Suprapubic skin (tissue), 4 donors: ENCODE measurements at regions not wholly inside any gene's neighbourhood (a gene's known extent, or its start where the extent isn't known, plus 50 kb on each side); places are given as distances from the start of the nearest gene placed in this dataset.

Experiments
- DNase-seq, 2 donors: peaks; one replicate each; pipeline ENCODE4 v3.0.0-alpha.2; 2019; ENCODE audit warnings: low spot score in 2 of 2
- H3K27ac ChIP-seq: fragments of 200-600 bp; sonication (generic); one replicate; pipeline ENCODE4 v1.5.1; 2019
- H3K27me3 ChIP-seq: fragments of 200-600 bp; sonication (generic); one replicate; pipeline ENCODE4 v1.5.1; 2019
- H3K36me3 ChIP-seq: fragments of 200-600 bp; sonication (generic); one replicate; pipeline ENCODE4 v1.5.1; 2019
- H3K4me1 ChIP-seq: fragments of 200-600 bp; sonication (generic); one replicate; pipeline ENCODE4 v1.5.1; 2019
- H3K4me3 ChIP-seq: fragments of 200-600 bp; sonication (generic); one replicate; pipeline ENCODE4 v1.5.1; 2019; ENCODE audit warnings: mild to moderate bottlenecking
- H3K9me3 ChIP-seq: fragments of 200-600 bp; sonication (generic); one replicate; pipeline ENCODE4 v1.5.1; 2019
- EP300 ChIP-seq: sonication (generic); formaldehyde crosslinking; IDR thresholded peaks from one replicate; pipeline ENCODE4 v1.6.1; 2017; ENCODE audit warnings: antibody characterized with exemption
- POLR2A ChIP-seq, 2 donors: fragments of 450-650 bp; IDR thresholded peaks; one replicate each; pipeline ENCODE4 v1.6.1; 2017; ENCODE audit warnings: antibody characterized with exemption in 2 of 2, mild to moderate bottlenecking in 2 of 2, moderate library complexity in 2 of 2
- POLR2AphosphoS5 ChIP-seq, 3 donors: sonication (generic); formaldehyde crosslinking; IDR thresholded peaks; one replicate each; pipeline ENCODE4 v1.6.1; 2017; ENCODE audit warnings: antibody characterized with exemption in 3 of 3
- WGBS: methylation state at CpG from one replicate; pipeline ENCODE4 v1.1.5; 2018; 5-methylcytosine and 5-hydroxymethylcytosine counted together
- TF ChIP-seq, protein P1 (sequence below), 2 donors: fragments of 200-600 bp in 1 of 2; fragments of 450-650 bp in 1 of 2; sonication (generic) in 1 of 2; IDR thresholded peaks; one replicate each; pipeline ENCODE4 v1.5.1; 2016 to 2019; ENCODE audit warnings: antibody characterized with exemption in 2 of 2, mild to moderate bottlenecking in 1 of 2, moderate library complexity in 1 of 2

DNA sequence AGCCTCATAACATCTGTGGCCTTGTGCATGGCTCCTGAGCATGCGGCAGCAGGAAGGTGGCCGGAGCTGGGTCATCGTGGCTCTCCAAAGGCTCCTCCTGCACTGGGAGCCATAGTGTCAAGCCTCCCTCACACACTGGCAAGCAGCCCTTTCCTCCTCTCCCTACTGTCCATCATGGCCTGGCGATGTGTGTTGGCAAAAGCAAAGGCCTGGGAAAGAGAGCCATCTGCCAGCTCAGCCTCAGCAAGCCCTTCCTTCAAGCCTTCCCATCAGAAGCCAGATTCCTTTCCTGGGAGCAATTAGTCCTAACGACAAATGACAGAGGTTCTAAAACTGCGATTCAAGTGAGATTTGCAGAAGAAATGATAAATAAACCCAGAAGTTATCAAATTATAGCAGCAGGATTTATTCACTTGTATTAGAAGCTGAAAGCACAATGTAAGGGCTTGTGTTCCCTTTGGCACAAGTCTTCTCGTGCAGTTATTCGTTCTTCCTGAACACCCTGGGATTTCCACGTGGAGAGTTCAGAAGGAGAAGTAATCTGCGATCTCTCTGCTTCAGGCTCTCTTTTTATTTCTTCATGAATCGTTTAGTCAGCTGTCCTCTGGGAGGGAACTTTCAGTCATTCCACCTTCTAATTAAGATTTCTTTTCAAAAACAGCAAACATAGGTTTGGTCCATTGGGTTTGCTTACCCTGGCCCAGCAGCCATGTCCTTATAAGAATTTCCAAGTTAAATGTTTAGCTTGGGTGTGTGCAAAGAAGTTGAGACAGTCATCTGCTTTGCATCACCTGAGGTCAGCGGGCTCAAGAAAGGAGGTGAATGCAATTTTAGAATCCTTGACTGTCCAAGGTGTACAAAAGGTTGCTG, 110.3 kb upstream of the TMC3 start:
- TF ChIP-seq POLR2A (IDR thresholded peaks at IDR 0.05) (no peak), EP300 (no peak), POLR2AphosphoS5 (IDR thresholded peaks at IDR 0.05) (no peak)
- TF ChIP-seq, protein P1, sequence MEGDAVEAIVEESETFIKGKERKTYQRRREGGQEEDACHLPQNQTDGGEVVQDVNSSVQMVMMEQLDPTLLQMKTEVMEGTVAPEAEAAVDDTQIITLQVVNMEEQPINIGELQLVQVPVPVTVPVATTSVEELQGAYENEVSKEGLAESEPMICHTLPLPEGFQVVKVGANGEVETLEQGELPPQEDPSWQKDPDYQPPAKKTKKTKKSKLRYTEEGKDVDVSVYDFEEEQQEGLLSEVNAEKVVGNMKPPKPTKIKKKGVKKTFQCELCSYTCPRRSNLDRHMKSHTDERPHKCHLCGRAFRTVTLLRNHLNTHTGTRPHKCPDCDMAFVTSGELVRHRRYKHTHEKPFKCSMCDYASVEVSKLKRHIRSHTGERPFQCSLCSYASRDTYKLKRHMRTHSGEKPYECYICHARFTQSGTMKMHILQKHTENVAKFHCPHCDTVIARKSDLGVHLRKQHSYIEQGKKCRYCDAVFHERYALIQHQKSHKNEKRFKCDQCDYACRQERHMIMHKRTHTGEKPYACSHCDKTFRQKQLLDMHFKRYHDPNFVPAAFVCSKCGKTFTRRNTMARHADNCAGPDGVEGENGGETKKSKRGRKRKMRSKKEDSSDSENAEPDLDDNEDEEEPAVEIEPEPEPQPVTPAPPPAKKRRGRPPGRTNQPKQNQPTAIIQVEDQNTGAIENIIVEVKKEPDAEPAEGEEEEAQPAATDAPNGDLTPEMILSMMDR (IDR thresholded peaks at IDR 0.05): no peak
- DNase-seq: no peak

DNA sequence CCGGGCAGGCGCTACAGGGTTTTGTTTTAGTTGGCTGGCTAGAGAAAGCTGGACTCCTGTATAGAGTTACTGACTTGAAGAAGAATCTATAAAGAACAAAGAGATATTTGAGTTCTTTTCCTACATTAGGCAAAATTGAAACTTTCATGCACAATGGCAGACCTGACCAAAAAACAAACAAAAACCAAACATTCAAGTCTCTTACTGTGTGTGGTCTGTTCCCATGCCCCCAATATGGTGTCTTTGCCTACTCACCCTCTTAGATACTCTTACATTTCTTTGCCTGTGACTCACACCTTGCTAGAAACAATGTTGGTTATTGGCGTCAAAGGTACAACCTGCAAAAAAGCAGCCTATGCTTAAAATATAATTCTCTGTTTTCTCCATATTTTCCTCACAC, 109.5 kb upstream of the TMC3 start:
- Histone ChIP-seq H3K27me3 (no peaks in the 10 kb centered on the region), H3K4me3 (no peak overlapping the region), H3K36me3 (no peaks in the 10 kb centered on the region), H3K9me3 (no peaks in the 10 kb centered on the region), H3K4me1 (peaks cover 8% of the 10 kb centered on the region), H3K27ac (no peak overlapping the region)
- TF ChIP-seq, protein P1 (IDR thresholded peaks at IDR 0.05): no peak
- TF ChIP-seq POLR2AphosphoS5 (IDR thresholded peaks at IDR 0.05) (no peak), EP300 (no peak), POLR2A (IDR thresholded peaks at IDR 0.05) (no peak)
- no peak for DNase-seq
- 87% methylated on average over 3 of the region's 3 CpGs for WGBS

More for the DNA sequence above, 110.3 kb upstream of the TMC3 start:
- Histone ChIP-seq H3K4me1 (peaks cover 8% of the 10 kb centered on the region), H3K27ac (no peak overlapping the region), H3K27me3 (no peaks in the 10 kb centered on the region), H3K9me3 (no peaks in the 10 kb centered on the region), H3K4me3 (no peak overlapping the region), H3K36me3 (no peaks in the 10 kb centered on the region)
- 52% methylated on average over 10 of the region's 12 CpGs for WGBS

DNA sequence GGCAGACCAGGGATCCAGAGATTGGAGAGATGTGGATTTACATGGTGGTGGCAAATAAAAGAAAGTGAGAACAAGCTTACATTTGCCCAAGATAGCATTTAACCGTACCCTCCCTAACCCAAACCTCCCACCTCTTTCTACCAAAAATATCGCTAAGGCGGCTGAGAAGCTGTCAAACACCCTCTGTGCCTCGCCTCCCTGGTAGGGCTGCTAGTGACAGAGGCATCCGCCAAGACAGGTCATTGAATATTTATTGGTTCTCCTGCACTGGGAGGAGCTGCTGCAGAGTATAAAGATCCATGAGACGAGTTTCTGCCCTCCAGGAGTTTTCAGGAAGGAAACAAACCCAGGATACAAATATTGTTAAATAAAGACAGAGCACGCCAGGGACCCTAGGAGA, 107.3 kb upstream of the TMC3 start:
- no peaks in the 10 kb centered on the region for H3K36me3 ChIP-seq
- TF ChIP-seq EP300: no peak
- TF ChIP-seq POLR2AphosphoS5 (IDR thresholded peaks at IDR 0.05): no peak
- TF ChIP-seq POLR2A (IDR thresholded peaks at IDR 0.05): no peak
- TF ChIP-seq, protein P1 (IDR thresholded peaks at IDR 0.05): no peak
- no peaks in the 10 kb centered on the region for H3K9me3 ChIP-seq
- 87% methylated on average over 7 of the region's 7 CpGs for WGBS
- H3K27ac ChIP-seq: no peak overlapping the region
- DNase-seq: no peak
- H3K27me3 ChIP-seq: no peaks in the 10 kb centered on the region
- no peak overlapping the region for H3K4me3 ChIP-seq
- H3K4me1 ChIP-seq: peaks cover 8% of the 10 kb centered on the region

DNA sequence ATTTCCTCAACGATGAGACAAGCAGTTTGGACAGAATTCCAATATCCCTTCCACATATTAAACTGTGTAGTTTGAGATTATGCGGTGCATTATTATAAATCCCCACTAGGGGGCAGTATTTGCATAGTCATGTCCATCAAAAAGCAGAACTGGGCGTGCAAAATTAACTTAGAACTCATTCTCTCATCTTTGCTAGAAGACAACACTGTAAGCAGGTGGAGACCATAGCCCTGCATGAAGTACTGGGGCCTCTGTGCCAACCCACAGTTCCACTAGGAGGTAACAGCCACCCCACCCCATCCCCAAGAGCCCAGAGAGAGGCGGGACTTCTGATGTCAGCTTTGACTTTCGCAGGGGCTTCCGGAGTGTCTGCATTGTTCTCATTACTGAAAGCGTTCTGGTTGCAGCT, 106.6 kb upstream of the TMC3 start:
- no peak for DNase-seq
- peaks cover 8% of the 10 kb centered on the region for H3K4me1 ChIP-seq
- 35% methylated on average over 7 of the region's 7 CpGs for WGBS
- H3K4me3 ChIP-seq: no peak overlapping the region
- no peaks in the 10 kb centered on the region for H3K9me3 ChIP-seq
- no peaks in the 10 kb centered on the region for H3K27me3 ChIP-seq
- no peak overlapping the region for H3K27ac ChIP-seq
- TF ChIP-seq, protein P1 (IDR thresholded peaks at IDR 0.05): peak; percentile 71 to 75
- TF ChIP-seq POLR2AphosphoS5 (IDR thresholded peaks at IDR 0.05) (no peak), EP300 (no peak), POLR2A (IDR thresholded peaks at IDR 0.05) (no peak)
- H3K36me3 ChIP-seq: no peaks in the 10 kb centered on the region

DNA sequence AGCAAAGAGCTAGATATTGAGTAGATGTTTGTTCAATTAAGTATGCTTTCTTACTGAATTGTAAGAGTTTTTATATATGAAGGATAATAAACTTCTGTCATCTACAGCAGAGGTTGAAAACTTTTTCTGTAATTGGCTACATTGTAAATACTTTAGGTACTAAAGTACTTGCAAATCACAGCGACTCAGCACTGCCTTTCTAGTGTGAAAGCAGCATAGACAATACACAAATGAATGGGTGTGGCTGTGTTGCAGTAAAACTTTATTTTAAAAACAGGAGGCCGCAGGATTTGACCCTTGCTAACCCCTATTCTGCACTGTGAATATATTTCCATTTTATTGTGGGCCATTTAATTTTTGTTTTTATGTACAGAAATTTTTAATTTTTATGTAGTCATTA, 104.3 kb upstream of the TMC3 start:
- no peak for DNase-seq
- Histone ChIP-seq H3K36me3 (no peaks in the 10 kb centered on the region), H3K27me3 (no peaks in the 10 kb centered on the region), H3K27ac (no peak overlapping the region), H3K4me1 (no peaks in the 10 kb centered on the region), H3K4me3 (no peak overlapping the region), H3K9me3 (no peaks in the 10 kb centered on the region)
- no peak for TF ChIP-seq POLR2AphosphoS5 (IDR thresholded peaks at IDR 0.05)
- WGBS: 60% methylated on average over 2 of the region's 2 CpGs
